ENCODE measurements at regions not wholly inside any gene's neighbourhood (a gene's known extent, or its start where the extent isn't known, plus 50 kb on each side); places are given as distances from the start of the nearest gene placed in this dataset.

DNA sequence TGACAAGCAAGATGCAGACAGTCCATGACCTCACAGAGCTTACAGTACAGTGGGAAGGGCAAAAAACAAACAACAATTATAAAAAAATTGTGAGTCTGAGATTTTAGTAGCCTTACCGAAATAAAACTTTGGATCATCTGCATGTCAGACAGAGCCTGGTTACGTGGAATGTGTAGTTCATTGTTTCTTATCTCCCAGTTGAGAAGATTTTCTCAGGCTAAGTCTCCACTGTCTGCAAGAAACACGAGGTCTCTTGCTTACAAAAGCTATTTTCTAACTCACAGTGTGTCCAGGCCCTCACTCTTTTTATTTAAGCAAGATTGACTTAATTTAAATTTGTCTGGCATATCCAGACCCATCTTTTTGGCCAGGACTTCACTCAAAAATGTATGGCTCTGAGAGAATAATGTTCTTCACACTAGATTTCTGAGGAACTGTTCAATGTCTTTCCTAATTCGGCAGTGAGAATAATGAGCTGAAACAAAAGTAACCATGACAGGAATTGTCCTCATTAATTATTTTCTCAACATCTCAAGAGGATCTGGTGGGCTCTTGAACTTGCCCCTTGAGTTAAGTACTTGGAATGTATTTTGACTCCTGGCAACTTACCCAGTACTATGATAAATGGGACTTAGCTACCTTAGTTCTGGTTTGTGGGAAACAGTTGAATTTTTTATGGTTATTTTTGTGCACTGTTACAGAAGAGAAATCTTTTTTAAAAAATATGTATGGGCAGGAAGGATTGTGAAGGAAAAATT is 265.1 kb upstream of the COL8A1 start:
- peak; percentile 41 for DNase-seq (ENCODE audit: low read depth, low spot score)

DNA sequence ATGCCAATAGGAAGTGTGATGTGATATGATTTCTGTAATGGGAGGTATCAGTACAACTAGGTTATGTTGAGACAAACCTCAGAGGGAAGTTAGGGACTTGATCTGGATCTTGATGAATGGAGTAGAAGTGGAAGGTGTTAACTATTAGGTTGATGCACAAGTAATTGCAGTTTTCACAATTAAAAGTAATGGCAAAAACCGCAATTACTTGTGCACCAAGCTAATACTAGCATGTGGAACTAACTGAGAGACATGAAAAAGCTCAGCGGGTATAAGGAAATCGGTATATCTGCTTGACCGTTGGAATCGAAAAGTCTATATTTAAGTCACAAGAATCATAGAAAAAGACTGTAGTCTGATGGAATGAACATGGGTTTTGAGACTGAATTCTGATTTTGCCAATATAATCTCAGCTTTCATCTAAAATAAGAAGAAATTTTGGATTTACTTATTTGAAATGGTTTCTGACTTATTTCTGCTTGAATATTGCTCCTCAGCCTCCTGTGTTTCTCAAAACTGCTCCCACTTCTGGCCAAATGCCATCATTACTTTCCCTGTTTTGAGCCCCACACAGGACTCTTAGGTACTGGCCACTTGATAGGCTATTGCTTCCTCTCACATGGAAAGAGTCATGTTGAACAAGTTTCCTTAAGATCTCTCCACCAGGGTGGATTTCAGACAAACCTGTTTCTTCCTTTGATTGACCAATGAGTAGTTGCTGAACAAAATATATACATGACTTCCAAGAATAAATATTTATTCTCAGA is 271.5 kb upstream of the COL8A1 start:
- DNase-seq (ENCODE audit: low read depth, low spot score): no peak

DNA sequence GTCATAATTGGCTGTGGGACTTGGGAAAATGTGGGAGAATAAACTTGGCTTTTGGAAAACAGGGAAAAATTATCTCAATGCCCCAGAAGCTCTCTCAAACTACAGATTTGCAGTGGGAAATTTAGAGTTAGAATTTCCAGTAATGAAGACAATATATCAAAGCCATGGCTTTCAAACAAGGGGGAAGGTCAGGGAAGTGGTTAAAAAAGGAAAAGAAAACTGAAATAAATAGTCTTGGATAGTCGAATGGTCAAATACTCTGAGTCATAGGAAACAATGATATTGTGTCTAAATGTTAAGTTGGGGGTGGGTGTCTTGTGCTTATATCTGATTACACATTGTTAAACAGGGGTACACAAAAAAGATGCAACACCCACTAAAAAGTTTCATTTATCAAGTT is 272.4 kb upstream of the COL8A1 start:
- peak; percentile 3 for DNase-seq (ENCODE audit: low read depth, low spot score)

- DNase-seq (ENCODE audit: low read depth, low spot score): no peak
Observed at GRCh38 chr3:99365396-99365795, 273.0 kb upstream of the COL8A1 start.

DNA sequence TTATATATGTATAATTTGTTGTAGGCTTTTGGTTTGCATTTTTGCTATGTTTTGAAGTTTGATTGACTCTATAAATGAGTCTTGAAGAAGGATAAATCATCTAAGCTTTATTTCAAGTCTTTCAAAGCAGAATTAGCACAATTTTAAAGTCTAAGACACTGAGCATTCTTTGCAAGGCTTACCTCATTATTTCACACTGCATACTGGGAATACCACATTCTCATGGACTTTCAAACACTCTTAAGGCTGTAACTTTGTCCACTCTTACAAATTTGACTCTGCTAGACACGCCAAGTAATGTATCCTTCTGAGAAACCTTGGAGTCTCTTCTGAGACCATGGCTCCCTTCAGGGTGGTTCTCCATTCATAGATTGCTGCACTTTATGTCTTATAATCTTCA is 281.3 kb upstream of the COL8A1 start:
- DNase-seq (ENCODE audit: low read depth, low spot score): no peak

DNA sequence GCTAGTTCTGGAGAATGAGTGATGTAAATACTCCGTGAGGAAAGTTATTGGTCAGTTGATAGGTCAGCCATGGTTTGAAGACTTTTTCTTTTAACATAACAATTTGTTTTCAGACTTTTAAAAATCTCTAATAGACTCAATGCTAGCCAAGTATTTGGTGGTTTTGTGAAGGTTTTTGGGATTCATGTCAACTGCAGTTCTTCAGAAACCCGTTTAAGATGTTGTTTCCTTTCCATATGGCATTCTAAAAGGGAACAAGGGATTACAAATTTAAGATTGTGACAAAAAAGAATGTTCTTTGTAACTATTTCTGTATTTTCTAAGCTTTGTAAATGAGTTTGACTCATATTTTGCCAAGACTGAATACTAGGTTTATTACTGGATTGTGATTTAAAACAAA is 281.7 kb upstream of the COL8A1 start:
- DNase-seq (ENCODE audit: low read depth, low spot score): no peak

GRCh38 chr3:99355465-99355864 is 282.9 kb upstream of the COL8A1 start:
- DNase-seq (ENCODE audit: low read depth, low spot score): no peak

- DNase-seq (ENCODE audit: low read depth, low spot score): no peak
Observed at GRCh38 chr3:99352811-99353210, 285.6 kb upstream of the COL8A1 start.

DNA sequence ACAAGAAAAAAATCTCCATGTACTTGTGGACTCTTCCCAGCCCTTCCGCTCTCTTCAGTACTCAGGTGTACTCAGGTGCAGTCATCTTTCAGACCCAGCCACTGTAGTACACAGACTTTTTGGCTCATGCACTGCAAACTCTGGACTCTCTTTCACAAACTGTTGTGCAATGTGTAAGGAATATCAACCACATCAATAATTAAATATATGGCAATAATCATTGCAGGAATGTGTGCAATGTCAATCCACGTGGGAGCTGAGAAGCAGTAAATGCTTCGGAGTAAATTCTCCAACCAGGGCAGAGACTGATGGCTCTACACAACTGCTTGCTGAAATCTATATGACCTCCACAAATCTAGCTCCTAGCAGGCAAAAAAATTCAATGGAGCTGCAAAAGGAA is 287.3 kb upstream of the COL8A1 start:
- no peak for DNase-seq (ENCODE audit: low read depth, low spot score)

DNA sequence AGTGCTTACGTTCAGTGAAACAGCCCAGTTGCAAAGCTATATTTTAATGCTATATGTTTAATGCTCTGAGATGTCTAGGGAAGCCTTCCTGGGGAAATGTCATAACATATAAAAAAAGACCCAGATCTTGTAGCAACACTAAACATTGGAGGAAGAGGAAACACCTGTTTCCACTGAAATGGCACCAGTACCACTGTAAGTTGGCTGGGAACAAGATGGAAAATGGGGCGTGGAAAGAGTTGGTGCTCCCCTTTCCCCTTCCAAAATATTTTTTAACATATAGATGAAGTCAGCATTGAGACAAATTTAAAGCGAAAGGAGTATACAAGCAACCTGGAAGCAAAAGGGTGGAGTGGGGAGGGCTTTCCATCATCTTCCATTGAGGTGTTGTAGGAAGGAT is 289.9 kb upstream of the COL8A1 start:
- no peak for DNase-seq (ENCODE audit: low read depth, low spot score)

DNA sequence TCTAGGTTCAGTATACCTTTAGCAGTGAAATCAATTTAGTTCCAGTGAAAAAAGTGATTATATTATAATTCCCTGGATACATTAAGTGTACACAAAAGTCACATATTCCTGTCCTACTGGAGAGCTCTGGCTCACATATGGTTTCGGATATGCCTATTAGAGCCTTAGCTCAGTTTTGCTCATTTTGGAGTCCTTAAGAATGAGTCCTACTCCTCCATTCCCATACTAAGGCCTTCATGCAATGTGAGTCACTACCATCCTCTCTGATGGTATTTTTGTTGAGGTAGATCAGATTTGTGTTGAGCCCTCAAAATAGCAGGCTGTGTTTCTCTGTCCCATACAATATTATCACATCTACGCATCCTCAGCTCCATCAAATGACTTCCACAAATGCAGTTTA is 294.2 kb upstream of the COL8A1 start:
- no peak for DNase-seq (ENCODE audit: low read depth, low spot score)

GRCh38 chr3:99342383-99342782 is 296.0 kb upstream of the COL8A1 start:
- no peak for DNase-seq (ENCODE audit: low read depth, low spot score)

GRCh38 chr3:99339222-99339621 is 299.2 kb upstream of the COL8A1 start:
- DNase-seq (ENCODE audit: low read depth, low spot score): no peak

DNA sequence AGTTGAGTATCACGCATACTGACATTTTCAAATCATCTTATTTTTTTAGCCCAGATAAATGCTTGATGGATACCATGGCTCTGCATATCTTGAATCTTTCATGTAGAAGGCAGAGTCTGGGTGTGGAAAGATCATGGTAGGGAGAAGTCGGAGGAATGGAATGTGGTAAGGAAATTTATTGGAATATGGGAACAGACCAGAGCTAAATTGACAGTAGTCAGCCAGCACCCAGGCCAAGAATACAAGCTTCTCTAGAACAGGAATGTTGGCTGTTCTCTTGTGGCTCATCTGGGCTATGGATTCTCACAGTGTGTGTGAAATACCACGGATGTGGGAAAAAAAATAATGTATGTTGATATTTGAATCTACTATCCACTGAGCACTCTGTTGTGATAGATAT is 305.7 kb upstream of the COL8A1 start:
- DNase-seq (ENCODE audit: low read depth, low spot score): peak; percentile 33

DNA sequence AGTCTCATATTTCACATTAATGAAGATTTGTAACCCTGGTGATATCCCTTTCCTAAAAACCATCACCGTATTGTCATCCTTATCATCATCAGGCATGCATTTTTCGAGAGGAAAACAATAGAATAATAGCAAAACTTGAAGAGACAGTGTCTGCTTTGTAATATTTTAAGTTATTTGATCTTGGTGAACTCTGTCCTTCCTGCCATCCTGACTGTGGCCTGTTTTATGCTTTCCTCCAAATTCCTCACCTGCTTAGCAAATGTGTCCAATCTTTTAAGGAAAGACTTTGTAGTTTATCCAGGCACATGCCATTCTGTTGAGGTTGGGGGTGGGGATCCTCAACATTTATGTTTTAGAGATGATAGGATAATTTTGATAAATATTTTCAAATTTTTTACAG is 306.1 kb upstream of the COL8A1 start:
- no peak for DNase-seq (ENCODE audit: low read depth, low spot score)

DNA sequence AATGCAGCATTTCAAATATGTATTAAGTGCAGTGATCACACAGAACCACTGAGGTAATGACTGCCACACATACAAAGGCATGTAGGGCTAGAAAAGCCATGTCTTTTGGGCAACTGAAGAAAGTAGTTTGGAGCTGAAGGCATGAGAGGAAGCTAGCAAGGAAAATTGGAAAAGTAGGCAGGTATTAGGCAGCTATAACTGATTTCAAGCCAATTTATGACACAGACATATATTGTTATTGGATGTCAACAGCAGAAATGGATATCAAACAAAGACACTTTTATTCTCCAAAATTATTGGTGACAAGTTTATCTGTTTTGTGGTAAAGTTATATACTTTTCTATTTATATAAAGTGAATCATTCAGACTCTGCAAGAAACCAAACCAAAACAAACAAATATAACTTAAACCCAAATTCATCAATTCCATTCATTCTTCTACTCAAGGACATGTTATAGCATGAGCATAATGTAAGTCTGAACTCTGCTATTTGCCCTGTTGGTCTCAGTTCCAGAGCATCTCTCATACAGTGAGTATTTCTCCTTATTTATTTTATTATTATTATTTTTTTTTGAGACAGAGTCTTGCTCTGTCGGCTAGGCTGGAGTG is 307.4 kb upstream of the COL8A1 start:
- no peak for DNase-seq (ENCODE audit: low read depth, low spot score)

GRCh38 chr3:99330281-99330680 is 308.1 kb upstream of the COL8A1 start:
- peak; percentile 83 for DNase-seq (ENCODE audit: low read depth, low spot score)

- no peak for DNase-seq (ENCODE audit: low read depth, low spot score)
Observed at GRCh38 chr3:99325402-99325801, 313.0 kb upstream of the COL8A1 start.

- DNase-seq (ENCODE audit: low read depth, low spot score): no peak
Observed at GRCh38 chr3:99324636-99325203, 313.7 kb upstream of the COL8A1 start.

DNA sequence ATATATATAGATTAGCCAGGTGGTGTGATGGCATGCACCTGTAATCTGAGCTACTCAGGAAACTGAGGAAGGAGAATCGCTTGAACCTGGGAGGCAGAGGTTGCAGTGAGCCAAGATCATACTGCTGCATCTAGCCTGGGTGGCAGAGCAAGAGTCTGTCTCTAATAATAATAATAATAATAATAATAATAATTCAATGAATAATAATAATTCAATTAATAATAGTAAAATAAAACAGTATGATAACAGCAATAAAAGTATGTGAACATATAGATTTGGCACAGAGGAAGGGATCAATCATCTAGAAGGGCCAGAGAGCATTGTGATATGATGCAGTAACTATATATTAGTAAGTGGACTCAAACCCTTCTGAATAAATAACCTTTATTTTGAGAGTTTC is 314.5 kb upstream of the COL8A1 start:
- no peak for DNase-seq (ENCODE audit: low read depth, low spot score)

DNA sequence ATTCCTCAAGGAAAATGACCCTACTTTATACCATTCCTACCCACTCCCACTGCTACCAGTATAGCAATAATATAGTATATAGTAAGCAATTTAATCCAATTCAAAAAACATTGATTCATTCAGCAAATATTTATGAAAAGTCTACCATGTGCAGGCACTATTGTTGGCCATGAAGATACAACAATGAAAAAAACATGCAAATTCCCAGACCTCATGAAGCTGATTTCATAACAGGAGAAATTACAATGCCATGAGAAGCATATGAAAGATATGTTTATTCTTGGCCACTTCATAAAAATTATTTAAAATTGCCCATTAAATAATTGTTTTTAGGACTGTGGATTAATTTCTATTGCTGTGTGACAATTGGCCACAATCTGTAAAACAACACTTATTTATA is 315.8 kb upstream of the COL8A1 start:
- no peak for DNase-seq (ENCODE audit: low read depth, low spot score)

DNA sequence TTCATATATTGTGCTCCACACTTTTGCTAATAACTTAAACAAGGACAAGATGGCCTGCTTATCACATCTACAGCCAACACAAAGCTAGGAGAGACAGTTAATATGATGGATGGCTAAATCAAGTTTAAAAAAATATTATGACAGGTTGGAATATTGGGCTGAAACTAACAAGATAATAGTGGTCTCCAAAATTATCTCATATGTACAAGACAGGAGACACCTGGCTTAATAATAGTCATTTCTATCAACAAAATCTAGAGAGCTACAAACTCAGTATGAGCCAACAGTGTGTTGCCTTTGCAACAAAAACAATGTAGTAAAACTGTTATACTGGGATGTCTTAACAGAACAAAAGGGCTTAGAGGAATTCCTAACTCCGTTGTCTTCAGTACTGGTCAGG is 317.1 kb upstream of the COL8A1 start:
- DNase-seq (ENCODE audit: low read depth, low spot score): no peak

DNA sequence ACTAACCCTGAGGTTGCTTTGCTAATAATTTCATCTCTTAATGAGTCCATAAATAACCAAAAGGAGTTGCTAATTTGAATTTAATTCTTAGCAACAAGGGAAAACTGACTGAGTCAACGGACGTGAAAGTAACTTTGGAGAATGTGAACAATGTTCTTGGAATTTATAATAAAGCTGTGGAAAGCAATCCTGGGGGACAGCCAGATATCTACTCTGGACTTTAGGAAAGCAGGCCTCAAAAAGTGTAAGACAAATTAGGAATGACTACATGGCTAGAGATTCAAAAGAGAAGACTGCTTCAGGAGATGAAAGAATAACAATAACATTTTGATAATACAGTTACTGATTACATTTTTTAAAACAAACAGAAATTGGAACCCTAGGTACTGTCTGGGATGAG is 318.4 kb upstream of the COL8A1 start:
- DNase-seq (ENCODE audit: low read depth, low spot score): peak; percentile 91

Measured in astrocyte of the hippocampus (primary cell).